NCI-H748 (cell line): ENCODE measurements at regions not wholly inside any gene's neighbourhood (a gene's known extent, or its start where the extent isn't known, plus 50 kb on each side); places are given as distances from the start of the nearest gene placed in this dataset.
"Not testable (repeated sequence)": the region's sequence is repeated elsewhere in the genome, so short reads cannot be mapped to it uniquely, and the experiment has no call there.

ENCODE experiments used
- DNase-seq: peaks from one replicate; lab custom pipeline; 2025; ENCODE audit not compliant: unreplicated experiment; lab: John Stamatoyannopoulos, UW

DNA sequence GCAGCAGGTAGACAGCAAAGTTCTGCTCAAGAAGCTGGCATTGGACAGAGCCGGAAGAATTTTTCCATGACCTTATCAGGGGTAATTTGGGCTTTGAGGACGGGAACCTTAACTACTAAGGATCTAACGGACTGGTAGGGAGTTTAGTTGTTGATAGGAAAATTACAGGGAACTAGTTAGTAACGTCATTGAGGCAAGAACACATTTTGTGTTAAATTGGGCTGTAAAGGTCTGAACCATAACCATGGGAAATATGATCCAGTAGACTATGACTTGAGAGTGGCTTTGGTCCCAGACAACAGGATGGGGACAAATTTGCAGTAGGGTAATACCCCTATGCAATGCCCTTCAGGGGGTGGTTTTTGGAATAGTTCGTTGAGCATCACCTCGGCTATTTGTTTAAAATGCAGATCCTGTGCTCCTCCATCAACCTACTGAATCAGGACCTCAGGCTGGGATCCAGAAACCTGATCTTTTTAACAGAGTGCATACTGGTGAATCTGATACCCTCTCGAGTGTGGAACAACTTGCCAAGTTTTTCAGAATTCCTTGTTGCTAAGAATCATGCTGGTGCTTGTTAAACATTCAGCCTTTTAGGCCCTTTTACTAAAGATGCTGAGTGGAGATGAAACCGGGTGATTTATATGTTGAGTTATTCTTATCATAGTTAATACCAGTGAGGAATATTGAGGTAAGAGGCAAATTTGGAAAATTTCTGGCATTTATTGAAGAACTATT lies 255.1 kb downstream of the MAP2K6 start:
- DNase-seq, result no peak

DNA sequence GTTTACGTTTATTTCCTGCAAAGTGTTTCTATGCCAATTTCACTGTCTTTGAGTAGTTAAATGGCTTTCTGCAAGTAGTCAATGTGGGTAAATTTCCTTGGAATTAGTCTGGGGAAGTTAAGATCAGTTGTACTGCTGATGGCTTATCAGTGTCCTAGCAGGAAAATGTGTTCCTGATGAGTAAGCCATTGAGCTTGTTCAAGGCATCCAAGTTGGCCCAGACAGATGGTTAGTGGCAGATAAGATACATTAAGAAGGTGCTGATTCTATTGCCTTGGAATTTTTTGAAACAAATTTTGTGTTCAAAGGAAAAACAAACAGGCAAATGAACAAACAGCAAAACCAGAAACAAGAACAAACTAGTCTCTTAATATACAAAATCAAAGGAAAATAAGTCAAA lies 258.4 kb downstream of the MAP2K6 start:
- DNase-seq, result no peak

DNA sequence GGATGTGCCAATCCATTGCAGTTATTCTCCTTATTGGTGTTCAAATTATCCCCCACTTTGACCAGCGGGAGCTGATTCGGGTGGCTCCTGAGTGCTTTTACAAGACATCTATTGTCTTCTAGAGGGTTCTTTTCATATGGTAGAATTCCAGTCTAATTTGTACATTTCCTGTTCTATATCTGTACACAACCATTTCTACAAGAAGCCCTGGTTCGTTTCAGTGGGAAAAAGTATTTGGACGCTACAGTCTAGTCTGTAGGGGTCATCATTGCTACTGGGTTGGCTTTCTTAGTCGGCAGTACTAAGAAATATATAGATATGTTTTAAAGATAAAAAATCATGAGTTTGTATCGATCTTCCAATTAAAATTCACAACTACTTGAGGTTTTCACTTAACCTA lies 262.6 kb downstream of the MAP2K6 start:
- no peak for DNase-seq

DNA sequence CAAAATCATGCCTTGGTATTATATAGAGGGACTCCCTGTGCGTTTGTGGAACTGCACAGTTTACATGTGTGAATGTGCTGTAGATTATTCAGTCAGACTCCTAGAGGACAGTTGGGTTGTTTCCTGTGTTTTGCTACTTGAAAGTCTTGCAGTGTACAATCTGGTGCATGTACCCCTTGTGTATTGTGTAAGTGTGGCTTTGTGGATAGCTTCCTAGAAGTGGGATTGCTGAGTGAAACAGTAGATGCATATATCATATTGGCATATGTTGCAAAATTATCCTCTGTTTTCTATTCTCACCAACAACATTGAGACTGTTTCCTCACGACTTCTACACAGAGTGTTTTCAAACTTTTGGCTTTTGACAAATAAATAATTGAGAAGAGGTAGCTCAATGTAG lies 263.7 kb downstream of the MAP2K6 start:
- DNase-seq, result no peak

DNA sequence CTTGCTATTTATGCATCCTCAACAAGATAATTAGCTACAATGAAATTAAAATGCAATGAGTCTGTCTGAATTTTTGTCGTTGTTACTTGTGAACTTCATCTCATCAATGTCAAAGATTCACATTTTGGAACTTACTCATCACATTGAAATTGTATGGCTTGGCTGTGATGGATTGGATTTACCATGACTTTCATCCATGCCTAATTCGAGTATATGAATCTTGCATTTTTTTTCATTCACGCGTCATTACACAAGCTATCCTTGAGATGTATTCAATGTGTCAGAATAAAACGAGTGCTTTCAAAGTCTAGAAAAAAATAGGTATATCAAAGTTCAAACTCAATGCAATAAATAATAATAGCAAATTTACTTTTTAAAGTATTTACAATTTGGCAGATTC lies 265.3 kb downstream of the MAP2K6 start:
- no peak for DNase-seq

DNA sequence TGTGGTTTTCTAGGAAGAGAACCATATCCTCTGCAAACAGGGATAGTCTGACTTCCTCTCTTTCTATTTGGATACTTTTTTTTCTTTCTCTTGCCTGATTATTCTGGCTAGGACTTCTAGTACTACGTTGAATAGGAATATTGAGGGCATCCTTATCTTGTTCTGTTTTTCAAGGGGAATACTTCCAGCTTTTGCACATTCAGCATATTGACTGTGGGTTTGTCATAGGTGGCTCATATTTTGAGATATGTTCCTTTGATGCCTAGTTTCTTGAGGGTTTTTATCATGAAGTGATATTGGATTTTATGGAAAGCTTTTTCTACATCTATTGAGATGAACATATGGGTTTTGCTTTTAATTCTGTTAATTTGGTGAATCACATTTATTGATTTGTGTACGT lies 269.8 kb downstream of the MAP2K6 start:
- DNase-seq, result no peak

DNA sequence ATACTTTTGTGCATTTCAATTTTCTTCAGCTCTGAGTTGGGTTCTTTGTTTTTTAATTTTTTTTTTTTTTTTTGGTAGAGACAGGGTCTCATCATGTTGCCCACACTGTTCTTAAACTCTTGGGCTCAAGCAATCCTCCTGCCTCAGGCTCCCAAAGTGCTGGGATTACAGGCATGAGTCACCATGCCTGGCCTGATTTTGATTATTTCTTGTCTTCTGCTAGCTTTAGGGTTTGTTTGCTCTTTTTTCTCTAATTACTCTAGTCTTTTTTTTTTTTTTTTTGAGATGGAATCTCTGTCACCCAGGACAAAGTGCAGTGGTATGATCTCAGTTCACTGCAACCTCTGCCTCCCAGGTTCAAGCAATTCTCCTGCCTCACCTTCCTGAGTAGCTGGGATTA lies 270.7 kb downstream of the MAP2K6 start:
- not testable (repeated sequence) for DNase-seq

DNA sequence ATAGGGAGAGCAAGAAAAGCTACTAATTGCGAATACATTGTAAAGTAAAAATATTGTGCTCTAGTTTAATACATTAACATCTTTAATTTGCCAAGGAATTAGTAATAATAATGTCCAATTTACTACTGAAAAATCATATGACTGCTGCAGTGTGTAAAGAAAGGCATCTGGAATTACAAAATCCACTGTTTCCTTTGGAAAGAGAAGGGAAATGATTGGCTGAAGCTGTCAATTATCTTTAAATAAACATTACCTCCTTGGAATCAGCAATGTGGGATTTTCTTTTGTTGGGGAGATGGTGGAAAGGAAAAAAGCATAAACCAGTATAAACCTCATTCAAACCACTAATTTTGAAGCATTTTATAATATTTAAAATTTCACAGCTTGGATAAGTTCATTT lies 276.0 kb downstream of the MAP2K6 start:
- DNase-seq, result no peak

DNA sequence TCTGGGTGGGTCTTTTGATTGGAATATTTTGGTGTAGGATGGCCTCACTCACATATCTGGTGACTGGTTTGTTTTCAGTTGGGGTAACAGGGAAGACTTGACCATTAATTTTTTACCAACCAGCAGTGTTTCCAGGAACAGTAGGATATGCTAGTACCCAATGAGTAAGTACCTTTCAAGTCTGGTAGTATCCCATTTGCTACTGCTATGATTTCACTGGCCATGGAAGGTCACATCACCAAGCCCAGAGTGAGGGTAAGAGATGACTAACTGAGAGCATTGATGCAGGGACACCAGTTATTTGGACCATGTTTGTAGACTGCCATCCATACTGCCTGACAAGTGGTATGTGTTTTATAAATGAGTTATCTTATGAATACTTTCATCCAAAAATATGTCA lies 277.7 kb downstream of the MAP2K6 start:
- no peak for DNase-seq

DNA sequence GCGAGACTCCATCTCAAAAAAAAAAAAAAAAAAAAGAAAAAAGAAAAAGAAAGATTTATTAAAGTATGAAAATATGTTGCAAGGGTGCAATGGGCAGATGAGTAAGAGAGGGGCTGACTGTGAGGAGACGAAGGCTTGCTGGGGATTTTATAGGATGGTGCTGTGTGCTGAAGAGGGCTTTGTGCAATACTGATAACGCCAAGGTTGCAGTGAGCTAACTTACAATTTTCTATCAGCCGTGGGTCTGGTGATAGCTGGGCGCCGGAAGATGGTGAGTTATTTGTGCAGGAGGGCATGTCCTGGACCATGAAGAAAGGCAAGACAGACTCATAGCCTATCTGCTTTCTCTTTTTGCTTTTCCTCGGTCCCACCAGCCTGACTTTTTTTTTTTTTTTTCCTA lies 281.1 kb downstream of the MAP2K6 start:
- no peak for DNase-seq

DNA sequence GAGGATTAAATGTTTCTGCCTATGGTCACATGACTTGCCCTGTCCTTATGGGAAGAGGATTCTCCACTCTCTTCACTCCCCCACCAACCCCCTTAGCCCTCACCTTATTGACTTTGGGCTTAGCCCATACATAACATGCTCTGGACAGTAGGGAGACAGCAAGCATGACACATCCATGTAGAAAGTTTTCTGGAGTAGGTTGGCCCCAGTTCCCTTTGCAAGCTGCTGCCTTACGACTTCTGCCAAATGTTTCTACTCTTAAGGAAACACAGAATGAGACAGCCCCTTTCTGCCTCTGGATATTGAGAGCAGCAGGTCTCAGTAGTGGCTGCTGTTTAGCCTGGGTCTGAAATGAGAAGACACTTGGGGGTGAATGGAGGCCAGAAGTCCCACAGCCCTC lies 282.2 kb downstream of the MAP2K6 start:
- DNase-seq, result no peak

DNA sequence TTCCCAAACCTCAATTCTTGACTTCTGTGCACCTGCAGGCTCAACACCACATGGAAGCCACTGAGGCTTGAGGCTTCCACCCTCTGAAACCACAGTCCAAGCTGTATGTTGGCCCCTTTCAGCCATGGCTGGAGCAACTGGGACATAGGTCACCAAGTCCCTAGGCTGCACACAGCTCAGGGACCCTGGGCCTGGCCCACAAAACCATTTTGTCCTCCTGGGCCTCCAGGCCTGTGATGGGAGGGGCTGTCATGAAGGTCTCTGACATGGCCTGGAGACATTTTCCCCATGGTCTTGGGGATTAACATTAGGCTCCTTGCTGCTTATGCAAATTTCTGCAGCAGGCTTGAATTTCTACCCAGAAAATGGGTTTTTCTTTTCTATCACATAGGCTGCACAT lies 283.9 kb downstream of the MAP2K6 start:
- not testable (repeated sequence) for DNase-seq

DNA sequence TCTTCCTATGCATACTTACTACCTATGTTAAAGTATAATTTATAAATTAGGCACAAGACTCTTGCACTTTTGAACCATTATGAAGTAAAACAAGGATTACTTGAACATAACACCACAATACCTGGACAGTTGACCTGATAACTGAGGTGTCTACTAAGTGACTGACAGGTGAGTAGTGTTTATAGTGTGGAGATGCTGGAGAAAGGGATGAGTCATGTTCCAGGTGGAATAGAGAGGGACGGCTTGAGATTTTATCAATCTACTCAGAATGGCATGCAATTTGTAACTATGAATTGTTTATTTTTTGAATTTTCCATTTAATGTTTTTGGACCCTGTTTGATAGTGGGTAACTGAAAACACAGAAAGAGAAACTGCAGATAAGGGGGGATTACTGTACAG lies 287.6 kb downstream of the MAP2K6 start:
- DNase-seq, result no peak

DNA sequence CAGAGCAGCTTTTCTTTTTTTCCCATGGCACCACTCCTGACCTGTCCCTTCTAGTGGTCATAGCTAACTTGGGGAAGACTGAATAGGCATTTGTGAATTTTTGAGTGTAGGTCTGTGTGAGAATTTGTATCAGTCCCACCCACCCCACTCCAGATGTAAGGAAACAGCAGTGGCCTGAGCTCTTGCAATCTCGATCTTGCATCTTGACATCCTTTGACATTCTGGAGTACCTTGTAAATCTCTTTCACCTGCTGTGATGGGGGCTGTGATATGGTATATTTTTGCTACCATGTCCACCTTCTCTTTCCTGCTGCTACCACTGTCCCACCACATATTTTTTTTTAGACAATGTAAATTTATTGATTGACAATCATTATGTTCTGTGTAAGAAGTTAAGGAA lies 289.3 kb downstream of the MAP2K6 start:
- no peak for DNase-seq

DNA sequence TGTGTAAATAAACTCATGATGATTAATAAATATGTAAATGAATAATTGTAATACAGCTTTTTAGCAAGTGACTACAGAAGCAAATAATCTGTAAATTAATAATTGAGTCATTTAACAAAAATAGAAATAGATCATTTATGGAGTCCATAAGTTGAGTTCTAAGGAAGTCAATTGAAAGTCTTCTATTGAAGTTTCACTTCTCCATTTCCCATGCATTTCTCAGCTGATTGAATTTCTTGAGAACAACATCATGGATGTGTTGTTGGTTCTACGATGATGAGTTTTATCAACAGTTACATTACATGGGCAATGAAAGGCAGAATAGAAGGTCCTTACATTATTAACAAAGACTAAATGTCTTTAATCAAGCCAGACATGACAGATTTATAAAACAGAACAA lies 290.4 kb downstream of the MAP2K6 start:
- no peak for DNase-seq

DNA sequence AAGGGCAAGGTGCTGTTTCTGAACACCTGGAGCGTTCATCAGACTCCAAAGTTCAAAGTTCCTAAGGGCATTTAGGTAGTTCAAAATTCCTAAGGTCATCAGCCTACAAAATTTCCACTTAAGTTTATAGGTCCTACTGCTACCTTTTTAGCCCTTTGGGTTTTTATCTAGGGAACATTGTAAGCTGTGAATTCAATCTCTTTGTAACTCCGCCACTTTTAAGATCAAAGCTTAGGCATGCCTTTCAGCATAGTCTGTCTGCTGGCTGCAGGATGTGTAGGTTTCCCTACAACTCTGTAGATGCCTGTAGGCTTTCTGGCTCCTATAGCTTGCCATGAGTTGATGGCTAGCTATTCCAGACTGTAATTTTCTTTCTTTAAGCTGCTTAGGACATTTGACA lies 291.6 kb downstream of the MAP2K6 start:
- no peak for DNase-seq

DNA sequence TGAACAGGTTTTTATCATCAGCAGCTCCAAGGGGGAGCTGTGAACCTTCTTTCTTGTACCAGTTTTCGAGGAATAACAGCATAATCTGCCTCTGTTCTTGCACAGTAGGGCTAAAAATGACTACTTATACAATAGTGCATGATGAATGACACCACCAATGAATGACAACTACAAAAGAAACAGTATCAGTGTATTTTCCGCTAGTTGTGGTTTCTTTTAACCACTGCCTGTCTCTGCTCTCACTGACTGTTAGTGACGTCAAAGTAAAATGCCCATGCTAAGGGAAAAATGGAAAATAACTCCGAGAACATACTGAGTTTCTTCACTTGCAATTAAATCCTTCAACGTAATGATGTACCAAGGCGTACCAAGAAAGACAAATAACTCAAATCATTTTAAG lies 294.9 kb downstream of the MAP2K6 start:
- no peak for DNase-seq

DNA sequence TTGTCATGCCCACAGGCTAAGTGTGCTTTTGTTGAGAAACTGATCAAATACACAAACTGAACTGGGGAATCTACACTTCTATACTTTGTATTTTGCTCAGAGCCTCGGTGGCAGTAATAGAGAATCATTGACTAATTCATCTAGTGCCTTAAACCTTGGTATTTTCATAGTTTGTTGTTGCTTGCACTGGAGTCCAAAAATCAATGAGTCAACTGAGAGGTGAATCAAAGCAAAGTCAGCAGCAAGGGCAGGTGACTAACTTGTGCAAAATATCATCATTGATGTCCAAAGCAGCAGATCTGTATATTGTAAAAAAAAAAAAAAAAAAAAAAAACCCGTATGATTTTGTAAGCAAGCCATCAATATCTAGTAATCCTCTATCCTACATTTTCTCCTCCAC lies 296.4 kb downstream of the MAP2K6 start:
- no peak for DNase-seq

DNA sequence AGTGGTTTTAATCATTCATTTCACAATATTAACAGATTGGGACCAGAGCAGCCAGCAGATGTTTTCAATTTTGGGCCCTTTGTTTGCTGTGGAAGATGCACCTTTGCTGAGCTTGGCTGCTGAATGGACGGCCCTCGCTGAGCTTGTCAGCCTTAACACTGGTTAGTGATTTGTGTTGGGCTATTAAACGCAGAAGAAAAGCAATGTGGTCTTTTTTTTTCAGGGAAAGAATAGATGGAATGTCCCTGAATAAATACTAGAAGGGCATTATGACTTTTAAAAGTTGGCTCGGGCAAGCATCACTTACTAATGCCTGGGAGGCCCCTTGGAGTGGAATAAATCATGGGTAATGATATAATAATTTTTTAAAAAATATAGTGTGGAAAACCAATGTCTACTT lies 297.0 kb downstream of the MAP2K6 start:
- peak; percentile 60 for DNase-seq

DNA sequence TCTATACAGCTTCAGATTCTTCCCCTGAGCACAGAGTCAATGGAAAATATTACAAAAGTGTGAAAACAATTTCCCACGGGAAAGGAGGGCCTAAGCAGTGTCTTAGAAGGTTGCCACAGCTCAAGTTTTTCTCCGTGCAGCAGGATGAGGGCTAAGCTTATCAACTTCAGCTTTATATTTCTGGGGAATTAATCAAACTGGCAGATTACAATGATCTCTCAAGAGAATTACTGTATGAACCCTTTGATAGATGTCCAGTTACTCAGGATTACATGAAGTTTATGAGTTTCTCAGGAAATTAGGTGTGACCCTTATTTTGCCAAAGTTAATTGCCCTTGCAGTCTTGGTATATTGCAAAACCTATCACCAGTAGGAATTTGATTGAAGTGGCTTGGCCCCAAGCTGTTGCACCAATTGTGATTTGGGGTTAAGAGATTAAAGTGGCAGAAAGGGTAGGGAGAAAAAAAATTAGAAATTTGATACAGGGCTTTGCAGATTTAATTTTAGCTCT lies 298.4 kb downstream of the MAP2K6 start:
- no peak for DNase-seq

DNA sequence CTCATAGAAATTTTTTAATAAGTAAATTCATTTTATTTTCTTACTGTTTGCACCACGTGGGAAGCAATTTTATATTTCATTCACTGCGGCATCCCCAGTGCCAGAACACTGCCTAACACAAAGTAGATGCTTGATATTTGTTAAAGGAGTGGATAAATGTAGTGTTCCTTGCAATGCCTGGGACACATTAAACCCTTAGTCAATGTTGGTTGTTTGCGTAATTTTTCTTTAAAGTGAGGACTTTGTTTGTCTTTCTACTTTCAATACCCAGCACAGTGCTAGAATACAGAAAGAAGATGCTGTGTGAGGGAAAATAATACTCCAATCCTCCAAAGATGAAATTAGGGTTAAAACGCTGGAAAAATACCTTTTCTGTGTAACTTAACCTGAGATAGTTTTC lies 299.3 kb downstream of the MAP2K6 start:
- no peak for DNase-seq

DNA sequence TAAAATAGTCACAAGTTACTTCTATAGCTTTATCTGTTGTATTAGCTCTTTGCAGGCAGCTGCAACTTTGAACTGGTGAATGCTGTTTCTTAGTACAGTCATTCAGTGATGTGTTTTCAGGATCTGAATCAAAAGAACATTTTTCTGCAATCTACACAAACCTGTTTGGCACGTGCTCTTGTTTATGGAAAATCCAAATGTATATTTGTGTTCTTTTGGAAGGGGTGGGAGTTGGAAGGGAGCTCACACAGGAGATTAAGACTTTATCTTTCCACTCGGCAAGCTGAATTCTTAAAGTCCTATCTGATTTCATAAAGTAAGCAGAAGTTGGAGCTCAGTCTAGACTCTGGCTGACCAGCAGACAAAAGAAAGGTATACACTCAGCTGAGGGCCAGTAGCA lies 300.2 kb downstream of the MAP2K6 start:
- no peak for DNase-seq

DNA sequence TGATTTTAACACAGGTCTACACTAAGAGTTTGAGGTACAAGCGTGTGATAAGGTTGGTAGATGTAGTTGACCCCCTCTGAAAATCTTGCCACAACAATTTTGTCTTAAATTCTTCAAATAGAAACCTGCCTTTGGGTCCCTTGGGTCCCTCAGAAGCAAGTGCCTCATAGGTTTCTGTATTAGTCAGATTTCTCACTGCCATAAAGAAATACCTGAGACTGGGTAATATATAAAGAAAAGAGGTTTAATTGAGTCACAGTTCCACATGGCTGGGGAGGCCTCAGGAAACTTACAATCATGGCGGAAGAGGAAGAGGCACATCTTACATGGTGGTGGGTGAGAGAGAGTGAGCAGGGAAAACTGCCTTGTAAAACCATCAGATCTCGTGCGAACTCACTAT lies 301.2 kb downstream of the MAP2K6 start:
- no peak for DNase-seq
